Stimulated activated CD8-positive, alpha-beta memory T cell treated with anti-CD3 and anti-CD28 coated beads, Interleukin-12 subunit alpha, Interleukin-12 subunit beta, amount 100 ng/mL, for 24 hours (primary cell): ENCODE measurements at regions not wholly inside any gene's neighbourhood (a gene's known extent, or its start where the extent isn't known, plus 50 kb on each side); places are given as distances from the start of the nearest gene placed in this dataset.

Experiments
- DNase-seq: peaks from one replicate; pipeline ENCODE4 v3.0.0-alpha.2; 2020; ENCODE audit errors: extremely low read depth

- no peak for DNase-seq
These were observed 93.8 kb downstream of the GLRX3 start for GRCh38 chr10:130230036-130230435.

- no peak for DNase-seq
These were observed 94.4 kb downstream of the GLRX3 start for GRCh38 chr10:130230611-130231010.

- no peak for DNase-seq
These were observed 95.1 kb downstream of the GLRX3 start for GRCh38 chr10:130231251-130231741.

DNA sequence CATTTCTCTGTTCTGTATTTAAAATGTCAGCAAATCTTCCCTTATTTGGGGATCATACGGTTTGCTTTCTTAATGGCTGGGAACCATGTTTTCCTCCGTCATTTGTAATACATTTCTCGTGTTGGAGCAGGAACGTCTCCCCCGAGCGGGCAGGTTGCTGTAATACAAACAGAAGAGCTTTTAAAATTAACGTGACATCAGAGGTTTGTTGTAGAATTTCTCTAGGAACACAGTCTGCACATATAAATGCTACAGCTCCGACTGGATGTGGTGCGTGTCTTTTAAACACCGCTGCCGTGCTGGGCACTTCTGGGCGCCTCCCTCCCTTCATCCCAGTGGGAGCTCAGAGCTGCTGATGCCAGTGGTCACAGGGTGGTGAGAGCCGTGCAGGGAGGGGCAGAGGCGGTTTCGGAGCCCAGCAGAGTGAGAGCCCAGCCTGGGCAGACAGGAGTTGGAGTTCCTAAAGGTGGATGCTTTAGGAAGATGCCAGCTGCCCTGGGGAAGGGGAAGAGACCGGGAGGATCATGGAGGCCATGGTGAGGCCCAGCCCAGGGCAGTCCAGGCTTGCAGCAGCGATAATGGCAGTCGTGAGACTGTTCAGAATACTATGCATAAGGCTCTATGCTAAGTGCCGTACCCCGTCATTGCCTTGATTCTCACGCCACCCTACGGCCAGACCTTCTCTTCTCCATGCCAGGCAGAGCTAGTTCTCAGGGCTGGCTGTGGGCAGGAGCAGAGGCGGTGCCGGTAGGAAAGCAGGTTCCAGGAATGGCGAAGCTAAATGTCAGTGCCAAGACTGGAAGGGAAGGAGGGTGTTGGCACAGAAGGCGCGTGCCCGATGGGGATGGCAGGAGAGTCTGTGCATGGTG is 96.2 kb downstream of the GLRX3 start:
- no peak for DNase-seq

- DNase-seq = no peak
These were observed 96.8 kb downstream of the GLRX3 start for GRCh38 chr10:130233035-130233360.

GRCh38 chr10:130233426-130233825 is 97.2 kb downstream of the GLRX3 start:
- no peak for DNase-seq

DNA sequence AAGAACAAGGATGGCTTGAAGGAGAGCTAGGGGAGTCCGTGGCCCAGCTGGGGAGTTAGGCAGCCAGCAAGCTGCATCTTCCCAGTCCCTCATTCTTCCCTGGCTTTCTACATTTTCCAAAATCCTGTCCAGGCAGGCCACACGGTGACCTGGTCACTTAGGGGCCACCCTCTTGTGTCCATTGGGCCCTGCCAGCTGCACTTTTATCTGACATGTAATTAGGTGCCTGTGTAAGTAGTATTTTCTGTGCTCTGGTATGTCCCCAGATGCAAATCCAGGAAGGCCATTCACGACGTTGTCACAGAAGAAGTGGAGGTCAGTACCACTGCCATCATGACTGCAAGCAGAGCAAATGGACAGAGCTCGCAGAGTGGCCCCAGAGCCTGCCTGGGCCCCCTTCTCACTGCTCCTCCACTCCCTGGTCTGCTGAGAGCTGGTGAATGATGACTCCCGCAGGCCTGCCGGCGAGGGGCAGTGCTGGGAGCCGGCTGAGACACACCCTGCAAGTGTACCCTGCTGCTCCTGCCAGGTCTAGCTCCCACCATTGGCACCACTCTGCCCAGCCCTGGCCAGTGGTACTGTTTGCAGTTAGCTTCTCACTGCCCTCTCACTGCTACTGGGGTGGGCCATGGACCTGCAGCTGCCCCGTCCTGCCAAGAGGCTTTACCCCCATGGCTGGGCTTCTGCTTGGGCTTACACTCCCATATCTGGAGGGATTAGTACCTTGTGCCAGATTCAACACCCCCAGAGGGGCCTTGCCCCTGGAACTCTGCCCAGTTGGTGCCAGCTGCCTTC is 98.2 kb downstream of the GLRX3 start:
- DNase-seq = no peak

DNA sequence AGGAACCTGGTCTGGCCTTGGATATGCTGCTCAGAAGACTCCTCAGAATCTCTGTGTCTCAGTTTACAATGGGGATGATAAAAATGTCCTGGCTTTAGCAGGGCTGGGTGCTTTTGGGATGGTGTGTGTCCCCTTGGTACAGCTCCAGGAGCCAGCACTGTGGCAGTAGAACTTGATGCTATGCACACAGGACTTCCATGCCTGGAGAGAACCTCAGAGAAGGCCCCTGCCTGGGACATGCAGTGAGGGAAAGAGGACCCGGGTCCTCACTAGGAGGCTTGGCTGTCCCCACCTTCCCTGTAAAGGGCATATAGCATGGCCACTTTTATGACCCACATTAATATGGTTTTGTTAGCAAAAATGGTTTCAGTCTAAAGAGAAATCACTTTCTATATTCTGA is 100.5 kb downstream of the GLRX3 start:
- no peak for DNase-seq

GRCh38 chr10:130240409-130240808 is 104.2 kb downstream of the GLRX3 start:
- DNase-seq = no peak

DNA sequence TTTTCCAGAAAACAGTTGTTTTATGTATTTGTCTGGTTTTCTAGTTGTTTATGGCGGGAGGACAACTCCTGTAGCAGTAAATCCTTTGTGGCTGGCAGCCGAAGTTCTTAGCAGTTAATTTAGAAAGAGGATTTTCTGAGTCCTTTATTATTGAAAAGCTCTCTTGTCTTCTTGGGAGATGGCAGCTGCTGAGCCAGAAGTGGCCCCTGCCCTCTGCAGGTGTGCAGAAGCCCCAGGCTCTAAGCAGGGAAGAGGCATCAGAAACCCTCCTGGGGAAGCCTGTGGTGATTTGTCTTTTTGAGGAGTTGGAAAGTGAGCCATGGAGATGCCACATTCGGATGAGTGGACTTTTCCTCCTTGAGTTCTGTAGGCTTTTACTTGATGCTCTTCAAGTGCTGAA is 106.3 kb downstream of the GLRX3 start:
- DNase-seq = no peak

- DNase-seq = no peak
These were observed 106.8 kb downstream of the GLRX3 start for GRCh38 chr10:130243015-130243414.

- no peak for DNase-seq
These were observed 108.1 kb downstream of the GLRX3 start for GRCh38 chr10:130244031-130244927.

- DNase-seq = no peak
These were observed 108.8 kb downstream of the GLRX3 start for GRCh38 chr10:130244928-130245495.

- no peak for DNase-seq
These were observed 109.9 kb downstream of the GLRX3 start for GRCh38 chr10:130246113-130246512.

GRCh38 chr10:130250127-130250526 is 113.9 kb downstream of the GLRX3 start:
- no peak for DNase-seq

DNA sequence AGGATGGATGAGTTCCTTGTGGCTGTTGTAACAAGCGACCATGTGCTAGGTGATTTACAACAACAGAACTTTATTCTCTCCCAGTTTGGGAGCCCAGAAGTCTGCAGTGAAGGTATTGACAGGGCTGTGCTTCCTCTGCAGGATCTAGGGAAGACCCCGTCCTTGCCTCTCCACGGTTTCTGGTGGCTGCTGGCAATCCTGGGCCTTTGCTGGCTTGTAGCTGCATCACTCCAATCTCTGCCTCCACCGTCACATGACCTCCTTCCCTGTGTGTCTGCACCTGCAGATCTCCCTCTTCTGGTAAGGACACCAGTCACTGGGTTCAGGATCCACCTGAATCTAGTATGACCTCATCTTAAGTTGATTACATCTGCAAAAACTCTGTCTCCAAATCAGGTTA is 115.6 kb downstream of the GLRX3 start:
- no peak for DNase-seq

GRCh38 chr10:130254243-130254642 is 118.1 kb downstream of the GLRX3 start:
- DNase-seq = no peak

- DNase-seq = no peak
These were observed 118.5 kb downstream of the GLRX3 start for GRCh38 chr10:130254662-130255061.

GRCh38 chr10:130255777-130256176 is 119.6 kb downstream of the GLRX3 start:
- no peak for DNase-seq

- DNase-seq = no peak
These were observed 121.7 kb downstream of the GLRX3 start for GRCh38 chr10:130257897-130258296.

GRCh38 chr10:130259380-130259779 is 123.2 kb downstream of the GLRX3 start:
- DNase-seq = no peak

GRCh38 chr10:130261306-130261705 is 125.1 kb downstream of the GLRX3 start:
- no peak for DNase-seq
